ENCODE measurements at regions not wholly inside any gene's neighbourhood (a gene's known extent, or its start where the extent isn't known, plus 50 kb on each side); places are given as distances from the start of the nearest gene placed in this dataset.

DNA sequence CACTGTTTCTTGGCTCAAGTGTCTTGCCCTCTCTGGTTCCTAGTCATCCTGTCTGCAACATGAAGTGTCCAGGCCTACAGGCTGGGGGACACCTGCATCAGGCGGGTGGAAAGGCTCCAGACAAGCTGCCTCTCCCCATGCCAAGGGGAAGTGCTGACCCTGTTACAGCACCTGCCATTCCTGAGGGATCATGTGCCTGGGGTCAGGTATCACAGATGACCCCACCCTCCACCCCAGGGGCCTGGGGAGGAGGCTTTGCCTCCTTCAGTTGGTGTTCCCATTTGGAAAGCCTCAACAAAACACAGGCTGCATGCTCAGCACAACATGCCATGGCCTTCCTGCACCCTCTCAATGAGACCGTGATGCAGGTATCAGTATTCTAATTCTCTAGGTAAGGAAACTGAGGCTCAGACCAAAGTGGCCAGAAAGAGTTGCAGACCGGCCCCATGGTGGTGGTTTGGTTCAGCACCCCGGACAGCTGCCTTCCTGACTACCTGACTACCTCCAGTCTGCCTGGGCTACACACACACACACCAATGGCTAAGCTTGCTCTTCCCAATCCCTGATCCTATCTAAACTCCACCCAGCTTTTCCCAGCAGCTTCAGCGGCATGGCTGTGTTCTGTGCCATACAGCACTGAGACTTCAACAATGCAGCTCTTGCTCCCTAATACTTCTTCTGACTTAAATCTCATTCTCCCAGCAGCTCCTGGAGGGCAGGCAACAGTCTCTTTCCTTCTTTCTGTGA, 69.7 kb upstream of the LINGO1 start:
- Histone ChIP-seq H3F3A (ENCODE audit: insufficient read depth, low read length, poor library complexity, severe bottlenecking) (no peaks in the 10 kb centered on the region), H4K20me1 (ENCODE audit: insufficient read depth) (no peaks in the 10 kb centered on the region), H3K27ac (ENCODE audit: low read length) (no peak overlapping the region)

GRCh38 chr15:77698481-77698880, 65.8 kb upstream of the LINGO1 start:
- Histone ChIP-seq H3K4me2 (ENCODE audit: low read length) (no peak overlapping the region), H3F3A (ENCODE audit: insufficient read depth, low read length, poor library complexity, severe bottlenecking) (no peaks in the 10 kb centered on the region), H4K20me1 (ENCODE audit: insufficient read depth) (no peaks in the 10 kb centered on the region), H3K36me3 (ENCODE audit: insufficient read depth, low read length) (no peaks in the 10 kb centered on the region), H2AFZ (ENCODE audit: low read depth, low read length) (no peak overlapping the region), H3K4me3 (ENCODE audit: low read length) (no peak overlapping the region), H3K9ac (ENCODE audit: low read length) (no peak overlapping the region), H3K9me3 (ENCODE audit: low read length) (no peaks in the 10 kb centered on the region), H3K27ac (ENCODE audit: low read length) (no peak overlapping the region), H3K9me2 (ENCODE audit: insufficient read depth, low read length) (no peaks in the 10 kb centered on the region), H3K27me3 (ENCODE audit: insufficient read depth, low read depth, low read length) (no peaks in the 10 kb centered on the region), H3K79me2 (replicated peaks; ENCODE audit: insufficient read depth, low read length) (no peaks in the 10 kb centered on the region)
- TF ChIP-seq RAD21 (conservative IDR thresholded peaks at IDR 0.05) (no peak), POLR2AphosphoS5 (IDR thresholded peaks at IDR 0.05) (no peak), MXI1 (conservative IDR thresholded peaks at IDR 0.05; ENCODE audit: poor library complexity, severe bottlenecking) (no peak), EP300 (conservative IDR thresholded peaks at IDR 0.05; ENCODE audit: poor library complexity, severe bottlenecking) (no peak)

More for the DNA sequence above, 69.7 kb upstream of the LINGO1 start:
- Histone ChIP-seq H3K9ac (ENCODE audit: low read length) (no peak overlapping the region), H3K36me3 (ENCODE audit: insufficient read depth, low read length) (no peaks in the 10 kb centered on the region), H3K9me3 (ENCODE audit: low read length) (no peaks in the 10 kb centered on the region), H3K27me3 (ENCODE audit: insufficient read depth, low read depth, low read length) (no peaks in the 10 kb centered on the region), H2AFZ (ENCODE audit: low read depth, low read length) (no peak overlapping the region), H3K4me2 (ENCODE audit: low read length) (no peak overlapping the region), H3K4me3 (ENCODE audit: low read length) (no peak overlapping the region), H3K79me2 (replicated peaks; ENCODE audit: insufficient read depth, low read length) (no peaks in the 10 kb centered on the region), H3K9me2 (ENCODE audit: insufficient read depth, low read length) (no peaks in the 10 kb centered on the region)
- TF ChIP-seq EZH2 (IDR thresholded peaks at IDR 0.05; ENCODE audit: borderline replicate concordance, insufficient read depth, low read length, poor library complexity, severe bottlenecking) (no peak), REST (IDR thresholded peaks at IDR 0.05; ENCODE audit: borderline replicate concordance) (no peak), EP300 (conservative IDR thresholded peaks at IDR 0.05; ENCODE audit: poor library complexity, severe bottlenecking) (no peak), RAD21 (conservative IDR thresholded peaks at IDR 0.05) (no peak), TAF1 (IDR thresholded peaks at IDR 0.05; ENCODE audit: low read depth) (no peak), SMC3 (conservative IDR thresholded peaks at IDR 0.05; ENCODE audit: poor library complexity) (no peak), MXI1 (conservative IDR thresholded peaks at IDR 0.05; ENCODE audit: poor library complexity, severe bottlenecking) (no peak)
- TF ChIP-seq, protein P1, sequence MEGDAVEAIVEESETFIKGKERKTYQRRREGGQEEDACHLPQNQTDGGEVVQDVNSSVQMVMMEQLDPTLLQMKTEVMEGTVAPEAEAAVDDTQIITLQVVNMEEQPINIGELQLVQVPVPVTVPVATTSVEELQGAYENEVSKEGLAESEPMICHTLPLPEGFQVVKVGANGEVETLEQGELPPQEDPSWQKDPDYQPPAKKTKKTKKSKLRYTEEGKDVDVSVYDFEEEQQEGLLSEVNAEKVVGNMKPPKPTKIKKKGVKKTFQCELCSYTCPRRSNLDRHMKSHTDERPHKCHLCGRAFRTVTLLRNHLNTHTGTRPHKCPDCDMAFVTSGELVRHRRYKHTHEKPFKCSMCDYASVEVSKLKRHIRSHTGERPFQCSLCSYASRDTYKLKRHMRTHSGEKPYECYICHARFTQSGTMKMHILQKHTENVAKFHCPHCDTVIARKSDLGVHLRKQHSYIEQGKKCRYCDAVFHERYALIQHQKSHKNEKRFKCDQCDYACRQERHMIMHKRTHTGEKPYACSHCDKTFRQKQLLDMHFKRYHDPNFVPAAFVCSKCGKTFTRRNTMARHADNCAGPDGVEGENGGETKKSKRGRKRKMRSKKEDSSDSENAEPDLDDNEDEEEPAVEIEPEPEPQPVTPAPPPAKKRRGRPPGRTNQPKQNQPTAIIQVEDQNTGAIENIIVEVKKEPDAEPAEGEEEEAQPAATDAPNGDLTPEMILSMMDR (IDR thresholded peaks at IDR 0.05; ENCODE audit: poor library complexity, severe bottlenecking): no peak

Data from neural cell (in vitro differentiated cells).